ENCODE measurements at regions not wholly inside any gene's neighbourhood (a gene's known extent, or its start where the extent isn't known, plus 50 kb on each side); places are given as distances from the start of the nearest gene placed in this dataset.

DNA sequence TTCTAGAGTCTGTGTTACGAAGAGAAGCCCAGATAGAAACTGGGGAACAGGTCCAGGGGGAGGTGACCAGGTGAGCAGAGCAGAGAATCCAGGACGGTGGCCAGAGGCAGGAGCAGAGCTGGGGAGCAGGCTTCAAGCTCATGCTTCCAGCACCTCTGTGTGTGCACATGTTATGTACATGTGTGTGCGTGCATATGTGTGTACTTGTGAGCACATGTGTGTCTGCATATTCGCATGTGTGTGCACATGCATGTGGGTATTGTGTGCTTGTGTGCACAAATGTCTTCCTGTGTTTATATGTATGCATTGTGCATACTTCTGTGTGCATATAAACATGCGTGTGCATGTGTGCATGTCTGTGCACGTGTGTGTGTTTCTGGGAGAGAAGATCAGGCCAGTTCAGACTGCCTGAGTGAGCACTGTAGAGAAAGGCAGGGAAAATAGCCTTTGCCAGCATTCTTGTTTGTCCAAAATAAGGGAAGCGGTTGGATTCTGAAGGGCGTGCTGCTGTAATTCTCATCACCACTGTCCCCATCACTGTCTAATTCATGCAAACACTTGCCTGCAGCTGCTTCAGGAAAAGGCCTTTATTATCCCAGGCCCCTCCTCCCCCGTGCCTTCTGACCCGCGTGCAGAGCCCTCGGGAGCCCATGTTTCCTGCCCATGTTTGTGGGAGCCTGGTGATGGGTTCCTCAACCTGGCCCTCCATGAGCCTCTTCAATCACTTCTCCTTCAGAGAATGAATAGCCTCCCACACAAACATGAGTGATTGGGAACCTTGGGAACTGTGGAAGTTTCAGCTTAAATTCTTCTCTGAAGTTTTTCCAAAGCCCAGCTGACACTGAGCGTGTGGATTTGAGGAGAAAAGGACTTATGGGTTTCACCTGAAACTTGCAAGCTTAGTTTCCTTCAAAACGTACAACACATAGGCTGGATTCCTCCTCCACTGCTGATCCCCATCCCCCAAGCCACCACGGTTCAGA is 161.7 kb upstream of the AFDN start:
- Histone ChIP-seq H3K4me2 (ENCODE audit: low read length) (no peak overlapping the region), H3K36me3 (ENCODE audit: insufficient read depth, low read length) (no peaks in the 10 kb centered on the region)

DNA sequence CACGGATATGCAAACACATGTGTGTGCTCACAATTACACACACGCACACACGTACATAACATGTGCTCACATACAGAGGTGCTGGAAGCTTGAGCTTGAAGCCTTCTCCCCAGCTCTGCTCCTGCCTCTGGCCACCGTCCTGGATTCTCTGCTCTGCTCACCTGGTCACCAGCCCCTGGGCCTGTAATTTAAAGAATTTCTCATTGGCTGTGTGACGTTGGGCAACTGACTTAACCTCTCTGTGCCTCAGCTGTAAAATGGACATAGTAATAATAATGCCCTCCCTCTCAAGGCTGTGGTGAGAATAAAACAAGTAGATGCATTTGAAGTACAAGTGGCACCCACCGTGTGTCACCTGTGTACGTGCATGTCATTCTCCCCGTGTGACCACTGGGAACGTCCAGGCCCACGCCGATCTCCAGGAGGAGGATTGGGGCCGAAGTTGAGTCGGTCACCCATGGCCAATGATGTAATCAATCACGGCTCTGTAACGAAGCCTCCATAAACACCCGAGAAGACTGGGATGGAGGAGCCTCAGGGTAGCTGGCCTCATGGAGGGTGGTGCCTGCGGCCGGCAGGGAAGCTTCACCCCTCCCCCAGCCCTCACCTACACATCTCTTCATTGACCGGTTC is 160.9 kb upstream of the AFDN start:
- TF ChIP-seq, protein P1, sequence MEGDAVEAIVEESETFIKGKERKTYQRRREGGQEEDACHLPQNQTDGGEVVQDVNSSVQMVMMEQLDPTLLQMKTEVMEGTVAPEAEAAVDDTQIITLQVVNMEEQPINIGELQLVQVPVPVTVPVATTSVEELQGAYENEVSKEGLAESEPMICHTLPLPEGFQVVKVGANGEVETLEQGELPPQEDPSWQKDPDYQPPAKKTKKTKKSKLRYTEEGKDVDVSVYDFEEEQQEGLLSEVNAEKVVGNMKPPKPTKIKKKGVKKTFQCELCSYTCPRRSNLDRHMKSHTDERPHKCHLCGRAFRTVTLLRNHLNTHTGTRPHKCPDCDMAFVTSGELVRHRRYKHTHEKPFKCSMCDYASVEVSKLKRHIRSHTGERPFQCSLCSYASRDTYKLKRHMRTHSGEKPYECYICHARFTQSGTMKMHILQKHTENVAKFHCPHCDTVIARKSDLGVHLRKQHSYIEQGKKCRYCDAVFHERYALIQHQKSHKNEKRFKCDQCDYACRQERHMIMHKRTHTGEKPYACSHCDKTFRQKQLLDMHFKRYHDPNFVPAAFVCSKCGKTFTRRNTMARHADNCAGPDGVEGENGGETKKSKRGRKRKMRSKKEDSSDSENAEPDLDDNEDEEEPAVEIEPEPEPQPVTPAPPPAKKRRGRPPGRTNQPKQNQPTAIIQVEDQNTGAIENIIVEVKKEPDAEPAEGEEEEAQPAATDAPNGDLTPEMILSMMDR (IDR thresholded peaks at IDR 0.05; ENCODE audit: low read length), result no peak
- TF ChIP-seq EZH2 (IDR thresholded peaks at IDR 0.05; ENCODE audit: borderline replicate concordance, low read length), result no peak

More for the DNA sequence above, 161.7 kb upstream of the AFDN start:
- Histone ChIP-seq H3K4me1 (ENCODE audit: insufficient read depth, low read length, severe bottlenecking) (no peaks in the 10 kb centered on the region), H3K9ac (ENCODE audit: low read length) (no peak overlapping the region), H3K9me3 (ENCODE audit: low read length) (no peaks in the 10 kb centered on the region), H3K27me3 (ENCODE audit: insufficient read depth, low read length) (no peaks in the 10 kb centered on the region; the same call in 1 of the 2 replicates), H3K9me2 (ENCODE audit: low read depth, low read length) (no peaks in the 10 kb centered on the region), H2AFZ (ENCODE audit: low read length) (no peak overlapping the region), H3K79me2 (ENCODE audit: insufficient read depth, low read length) (no peaks in the 10 kb centered on the region), H3K27ac (ENCODE audit: low read depth, low read length, poor library complexity, severe bottlenecking) (no peak overlapping the region), H3F3A (ENCODE audit: insufficient read depth, low read length) (no peaks in the 10 kb centered on the region), H4K20me1 (ENCODE audit: insufficient read depth, low read length) (no peaks in the 10 kb centered on the region), H3K4me3 (ENCODE audit: low read depth, low read length, poor library complexity, severe bottlenecking) (no peak overlapping the region)
- TF ChIP-seq EZH2 (IDR thresholded peaks at IDR 0.05; ENCODE audit: borderline replicate concordance, low read length), result no peak
- TF ChIP-seq, protein P1 (IDR thresholded peaks at IDR 0.05; ENCODE audit: low read length), result no peak

GRCh38 chr6:167666571-167667203 is 160.0 kb upstream of the AFDN start:
- Histone ChIP-seq H4K20me1 (ENCODE audit: insufficient read depth, low read length) (no peaks in the 10 kb centered on the region), H2AFZ (ENCODE audit: low read length) (no peak overlapping the region), H3F3A (ENCODE audit: insufficient read depth, low read length) (no peaks in the 10 kb centered on the region), H3K27me3 (ENCODE audit: insufficient read depth, low read length) (no peaks in the 10 kb centered on the region; the same call in 1 of the 2 replicates), H3K9ac (ENCODE audit: low read length) (no peak overlapping the region), H3K9me2 (ENCODE audit: low read depth, low read length) (no peaks in the 10 kb centered on the region), H3K9me3 (ENCODE audit: low read length) (no peaks in the 10 kb centered on the region; the same call in 1 of the 2 replicates), H3K36me3 (ENCODE audit: insufficient read depth, low read length) (no peaks in the 10 kb centered on the region), H3K27ac (ENCODE audit: low read depth, low read length, poor library complexity, severe bottlenecking) (no peak overlapping the region), H3K4me1 (ENCODE audit: insufficient read depth, low read length, severe bottlenecking) (no peaks in the 10 kb centered on the region), H3K4me3 (ENCODE audit: low read depth, low read length, poor library complexity, severe bottlenecking) (no peak overlapping the region), H3K4me2 (ENCODE audit: low read length) (no peak overlapping the region), H3K79me2 (ENCODE audit: insufficient read depth, low read length) (no peaks in the 10 kb centered on the region)
- TF ChIP-seq, protein P1 (IDR thresholded peaks at IDR 0.05; ENCODE audit: low read length), result no peak

More for the DNA sequence above, 160.9 kb upstream of the AFDN start:
- H3K9me2 ChIP-seq (ENCODE audit: low read depth, low read length), result no peaks in the 10 kb centered on the region
- H3K36me3 ChIP-seq (ENCODE audit: insufficient read depth, low read length), result no peaks in the 10 kb centered on the region
- H3K4me2 ChIP-seq (ENCODE audit: low read length), result no peak overlapping the region
- no peaks in the 10 kb centered on the region for H3F3A ChIP-seq (ENCODE audit: insufficient read depth, low read length)
- H3K27me3 ChIP-seq (ENCODE audit: insufficient read depth, low read length), result no peaks in the 10 kb centered on the region; the same call in 1 of the 2 replicates
- no peak overlapping the region for H3K4me3 ChIP-seq (ENCODE audit: low read depth, low read length, poor library complexity, severe bottlenecking)
- H3K27ac ChIP-seq (ENCODE audit: low read depth, low read length, poor library complexity, severe bottlenecking), result no peak overlapping the region
- no peaks in the 10 kb centered on the region for H3K4me1 ChIP-seq (ENCODE audit: insufficient read depth, low read length, severe bottlenecking)
- H2AFZ ChIP-seq (ENCODE audit: low read length), result no peak overlapping the region
- no peaks in the 10 kb centered on the region for H3K79me2 ChIP-seq (ENCODE audit: insufficient read depth, low read length)
- no peak overlapping the region for H3K9ac ChIP-seq (ENCODE audit: low read length)
- no peaks in the 10 kb centered on the region; the same call in 1 of the 2 replicates for H3K9me3 ChIP-seq (ENCODE audit: low read length)
- H4K20me1 ChIP-seq (ENCODE audit: insufficient read depth, low read length), result no peaks in the 10 kb centered on the region

All from OCI-LY1 (cell line).